ENCODE measurements at regions not wholly inside any gene's neighbourhood (a gene's known extent, or its start where the extent isn't known, plus 50 kb on each side); places are given as distances from the start of the nearest gene placed in this dataset.
A peak's percentile ranks its signal among the peaks of the same experiment; 100 is the strongest.
"Not testable (repeated sequence)": the region's sequence is repeated elsewhere in the genome, so short reads cannot be mapped to it uniquely, and the experiment has no call there.

DNA sequence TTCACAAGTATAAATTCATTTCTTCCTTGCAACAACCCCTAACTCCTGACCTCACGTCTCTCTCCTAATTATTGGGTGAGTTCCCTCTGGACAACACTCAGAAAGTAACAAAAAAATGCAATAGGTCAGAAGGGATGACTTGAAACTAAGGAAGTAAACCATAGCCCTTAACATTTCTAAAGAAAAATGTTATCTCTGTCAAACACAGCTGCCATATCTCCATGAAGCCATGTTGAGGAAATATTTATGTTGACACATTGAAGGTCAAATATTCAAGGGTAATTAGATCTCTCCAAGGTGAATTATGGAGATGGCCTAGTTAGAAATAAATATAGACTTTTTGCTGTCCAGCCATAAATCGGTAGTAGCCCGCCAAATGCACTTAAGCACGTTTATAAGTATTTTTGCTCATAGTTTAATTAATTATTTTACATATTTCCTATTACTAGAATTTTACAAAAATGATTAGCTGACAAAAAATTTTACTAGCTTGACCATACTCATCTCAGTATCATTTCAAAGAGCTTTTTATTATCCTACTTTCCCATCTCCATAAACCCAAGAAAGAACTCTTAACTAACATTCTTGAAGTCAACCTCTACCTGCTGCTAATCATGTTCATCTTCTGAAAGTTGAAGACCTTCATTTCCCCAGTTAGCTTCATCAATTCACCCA, 160.1 kb upstream of the PKN2 start:
- DNase-seq (ENCODE audit: low spot score): no peak

DNA sequence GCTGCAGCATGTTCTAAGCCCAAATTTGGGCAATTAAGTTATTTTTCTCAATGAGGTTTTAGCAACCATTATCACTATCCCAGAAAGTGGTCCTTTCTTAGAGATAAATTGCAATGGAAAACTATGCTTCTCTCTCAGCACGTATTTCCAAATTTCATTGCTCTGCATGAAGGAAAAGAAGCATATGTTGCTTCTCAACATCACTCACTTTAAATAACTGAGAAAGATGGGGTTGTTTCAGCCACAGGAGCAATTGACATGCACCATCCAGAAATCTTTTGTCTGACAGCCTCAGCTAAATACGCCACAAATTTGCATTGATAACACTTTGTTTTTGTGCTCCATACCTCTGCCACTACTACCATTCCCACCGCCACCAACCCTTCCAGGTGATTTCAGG, 157.6 kb upstream of the PKN2 start:
- no peak for DNase-seq (ENCODE audit: low spot score)

GRCh38 chr1:88528792-88529191, 155.3 kb upstream of the PKN2 start:
- no peak for DNase-seq (ENCODE audit: low spot score)

DNA sequence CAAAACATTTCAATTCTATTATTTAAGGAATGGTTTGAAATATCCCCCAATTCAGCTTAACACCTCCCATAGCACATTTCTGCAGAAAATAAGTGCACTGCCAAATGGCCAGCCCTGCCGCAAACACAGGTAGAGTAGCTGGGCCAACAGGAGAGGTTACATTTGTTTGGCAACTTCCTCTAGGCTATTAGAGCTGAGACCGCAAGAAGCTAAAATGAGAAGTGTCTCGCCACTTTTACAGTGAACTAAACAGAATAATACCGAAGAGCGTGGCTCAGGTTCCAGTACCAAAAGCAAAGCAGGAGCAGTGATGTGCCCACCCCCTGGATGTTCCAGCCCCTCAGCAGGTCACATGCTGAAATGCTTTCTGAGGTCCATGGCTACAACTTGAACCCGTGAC, 154.5 kb upstream of the PKN2 start:
- DNase-seq (ENCODE audit: low spot score): no peak

DNA sequence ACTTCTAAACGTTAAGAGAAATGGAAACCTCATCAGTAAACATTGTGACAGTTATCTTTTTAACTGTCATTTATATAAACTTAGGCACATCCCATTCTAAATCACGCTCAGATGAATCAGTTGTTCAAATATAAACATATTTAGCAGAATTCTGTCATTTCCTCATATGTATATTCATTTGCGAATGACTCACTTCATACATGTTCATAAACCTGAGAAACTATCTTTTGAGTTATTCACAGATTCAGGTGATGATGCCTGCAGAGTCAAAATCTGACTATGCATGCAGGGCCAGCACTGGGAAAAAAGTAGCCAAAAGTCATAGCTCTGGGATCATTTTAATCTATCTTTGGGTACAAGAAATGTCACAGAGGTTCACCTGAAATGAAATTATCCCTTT, 153.8 kb upstream of the PKN2 start:
- DNase-seq (ENCODE audit: low spot score): no peak

DNA sequence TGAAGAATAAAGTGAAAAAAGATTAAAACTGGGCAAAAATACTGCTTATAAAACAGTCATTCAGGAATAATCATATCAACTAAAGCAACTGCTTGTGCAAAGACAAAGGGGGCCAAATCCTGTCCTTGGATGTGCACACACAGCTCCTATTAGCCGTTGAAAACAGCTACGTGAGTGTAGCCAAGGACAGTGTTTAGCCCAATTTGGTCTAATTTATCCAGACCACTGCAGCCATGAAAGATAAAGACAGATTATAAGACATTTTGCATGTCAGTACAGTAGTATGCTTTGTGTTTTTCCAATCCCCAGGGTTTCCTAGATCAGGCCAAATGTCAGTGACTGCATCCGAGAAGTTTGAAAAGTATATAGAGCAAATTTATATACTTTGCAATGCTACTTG, 146.3 kb upstream of the PKN2 start:
- peak; percentile 84 for DNase-seq (ENCODE audit: low spot score)

- no peak for DNase-seq (ENCODE audit: low spot score)
Measured at GRCh38 chr1:88538222-88538899, 145.7 kb upstream of the PKN2 start.

- DNase-seq (ENCODE audit: low spot score): no peak
Measured at GRCh38 chr1:88540255-88540654, 143.8 kb upstream of the PKN2 start.

DNA sequence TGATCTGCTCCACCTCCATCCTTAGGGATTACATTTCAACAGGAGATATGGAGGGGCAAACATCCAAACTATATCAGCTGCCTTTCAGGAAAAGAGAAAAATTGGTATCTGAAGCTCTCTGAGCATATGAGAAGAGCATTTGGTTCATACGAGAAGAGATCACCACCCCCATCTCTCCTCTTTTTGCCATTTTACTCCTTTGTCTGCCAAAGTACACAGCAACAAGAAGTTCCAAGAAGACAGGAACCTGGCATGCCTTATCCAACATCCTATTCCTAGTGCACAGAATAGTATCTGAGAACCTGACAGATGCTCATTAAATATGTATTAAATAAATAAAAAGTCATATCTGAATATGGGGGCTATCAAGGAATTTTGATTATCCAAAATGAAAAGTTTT, 142.5 kb upstream of the PKN2 start:
- no peak for DNase-seq (ENCODE audit: low spot score)

GRCh38 chr1:88544195-88544594, 139.9 kb upstream of the PKN2 start:
- DNase-seq (ENCODE audit: low spot score): no peak

GRCh38 chr1:88549536-88549935, 134.5 kb upstream of the PKN2 start:
- DNase-seq (ENCODE audit: low spot score): peak; percentile 20

DNA sequence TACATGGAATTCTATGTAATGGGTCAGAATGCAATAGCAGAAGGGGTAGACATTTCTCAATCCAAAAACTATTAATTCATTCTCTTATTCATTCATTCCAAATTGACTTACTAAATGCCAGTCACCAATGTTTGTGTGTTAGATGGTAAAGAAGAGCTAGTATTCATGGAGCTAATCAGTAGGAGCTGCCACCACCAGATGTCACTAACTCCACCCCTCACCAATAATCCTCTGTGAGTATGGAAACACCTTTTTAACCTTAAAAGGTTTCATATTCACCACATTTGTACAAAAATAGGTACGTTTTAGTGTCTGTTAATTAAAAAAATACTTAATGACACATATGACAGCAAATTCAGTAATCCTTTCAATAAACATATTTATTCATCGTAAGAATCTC, 131.8 kb upstream of the PKN2 start:
- DNase-seq (ENCODE audit: low spot score): no peak

GRCh38 chr1:88557014-88557413, 127.1 kb upstream of the PKN2 start:
- no peak for DNase-seq (ENCODE audit: low spot score)

GRCh38 chr1:88560621-88561020, 123.5 kb upstream of the PKN2 start:
- DNase-seq (ENCODE audit: low spot score): no peak

DNA sequence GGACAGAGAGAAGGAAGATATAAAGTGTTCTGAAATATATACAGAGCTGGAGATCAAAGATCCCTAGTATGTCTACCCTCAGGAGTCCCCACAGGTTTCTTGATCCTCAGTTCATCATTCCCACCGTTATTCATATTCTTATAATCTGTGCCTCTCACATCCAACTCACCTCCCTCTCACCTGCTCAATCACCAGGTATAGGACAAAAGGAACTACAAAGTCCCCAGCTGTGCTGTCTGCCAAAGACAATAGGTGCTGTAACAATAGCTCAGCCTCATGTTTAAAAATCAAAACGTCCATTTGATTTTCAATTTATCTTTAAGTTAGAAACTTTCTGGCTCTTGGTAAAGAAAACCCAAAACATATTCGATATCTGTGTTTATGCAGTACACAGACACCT, 121.1 kb upstream of the PKN2 start:
- DNase-seq (ENCODE audit: low spot score): no peak

GRCh38 chr1:88566615-88567387, 117.3 kb upstream of the PKN2 start:
- no peak for DNase-seq (ENCODE audit: low spot score)

DNA sequence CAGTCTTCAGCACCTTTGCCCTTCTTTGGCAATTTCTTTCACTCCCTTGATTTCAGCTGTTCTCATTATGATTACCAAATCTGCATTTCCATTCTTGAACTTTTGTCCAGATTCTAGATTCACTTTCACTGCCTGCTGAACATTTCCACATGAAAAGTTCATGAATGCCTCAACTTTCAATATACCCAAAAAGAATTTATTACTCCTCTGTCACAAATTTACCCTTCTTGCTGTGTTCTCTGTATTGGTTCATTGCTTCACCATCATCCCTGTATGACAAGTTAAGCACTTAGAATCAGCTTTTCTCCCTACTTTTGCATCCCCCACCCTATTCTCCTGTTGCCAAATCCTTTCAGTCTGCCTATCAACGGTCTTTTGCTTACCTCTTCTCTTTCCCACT, 112.6 kb upstream of the PKN2 start:
- no peak for DNase-seq (ENCODE audit: low spot score)

GRCh38 chr1:88579598-88579997, 104.5 kb upstream of the PKN2 start:
- DNase-seq (ENCODE audit: low spot score): no peak

- no peak for DNase-seq (ENCODE audit: low spot score)
Measured at GRCh38 chr1:88581703-88582102, 102.4 kb upstream of the PKN2 start.

- no peak for DNase-seq (ENCODE audit: low spot score)
Measured at GRCh38 chr1:88593358-88593757, 90.7 kb upstream of the PKN2 start.

DNA sequence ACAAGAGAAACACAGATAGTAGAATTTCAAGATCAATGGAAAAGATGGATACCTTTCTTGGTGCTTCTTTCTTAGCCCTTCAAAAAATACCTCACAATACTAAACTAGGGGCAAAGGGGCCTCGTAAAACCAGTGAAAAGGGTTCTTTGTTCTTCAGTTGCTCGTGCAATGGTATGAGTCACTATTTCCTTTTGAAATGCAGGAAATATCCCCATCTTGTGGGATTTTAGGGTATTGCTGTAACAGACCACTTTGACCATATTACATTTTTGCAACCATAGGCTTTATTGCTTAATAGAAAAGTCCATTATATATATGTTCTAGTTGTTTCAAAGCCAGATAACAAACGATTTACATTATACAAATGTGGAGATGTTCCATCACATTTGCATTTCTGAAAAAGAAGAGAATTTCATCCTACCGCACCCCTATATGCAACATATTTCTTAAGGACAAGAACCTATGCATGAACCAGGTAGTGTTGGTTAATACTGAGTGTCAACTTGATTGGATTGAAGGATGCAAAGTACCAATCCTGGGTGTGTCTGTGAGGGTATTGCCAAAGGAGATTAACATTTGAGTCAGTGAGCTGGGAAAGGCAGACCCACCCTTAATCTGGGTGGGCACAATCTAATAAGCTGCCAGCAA, 88.6 kb upstream of the PKN2 start:
- DNase-seq (ENCODE audit: low spot score): peak; percentile 7

GRCh38 chr1:88597973-88598372, 86.1 kb upstream of the PKN2 start:
- DNase-seq (ENCODE audit: low spot score): not testable (repeated sequence)

Data from SK-N-DZ (cell line).